ENCODE measurements at regions not wholly inside any gene's neighbourhood (a gene's known extent, or its start where the extent isn't known, plus 50 kb on each side); places are given as distances from the start of the nearest gene placed in this dataset.

- no CpG with 5 or more reads among the region's 5 CpGs for WGBS (ENCODE audit: extremely low coverage, insufficient read length, low lambda C conversion rate)
- no peak overlapping the region for H3K4ac ChIP-seq (ENCODE audit: low read depth, low read length)
- no peak overlapping the region for H3K56ac ChIP-seq (ENCODE audit: insufficient read length, low read depth, low read length)
- no peaks in the 10 kb centered on the region for H3K79me1 ChIP-seq (ENCODE audit: insufficient read depth, low read depth, low read length, poor library complexity, severe bottlenecking)
- no peaks in the 10 kb centered on the region for H3K79me2 ChIP-seq (ENCODE audit: insufficient read depth, low read length)
- H2BK15ac ChIP-seq (ENCODE audit: low read depth, low read length), result no peak overlapping the region
- no peak overlapping the region for H2BK12ac ChIP-seq (ENCODE audit: insufficient read length, low read depth, low read length)
- H4K5ac ChIP-seq (ENCODE audit: insufficient read length, low read depth, low read length), result no peak overlapping the region
- no peak overlapping the region for H3K14ac ChIP-seq (ENCODE audit: insufficient read depth, low read length)
- Mint-ChIP-seq H3K4me1 (no peaks in the 10 kb centered on the region), H3K27ac (no peak overlapping the region), H3K27me3 (ENCODE audit: low read depth) (no peaks in the 10 kb centered on the region; the same call in 1 of the 2 replicates), H3K9me3 (peaks cover 31 to 41% of the 10 kb centered on the region in 2 experiments), H3K4me3 (no peak overlapping the region), H3K36me3 (ENCODE audit: insufficient read depth in 1 of 3, low read depth in 3 of 3) (peaks cover 20 to 25% (median 20%) of the 10 kb centered on the region in 3 experiments)
- no peak overlapping the region for H2BK120ac ChIP-seq (ENCODE audit: low read depth, low read length, poor library complexity, severe bottlenecking)
- H3K27me3 ChIP-seq (ENCODE audit: insufficient read depth, low read length), result no peaks in the 10 kb centered on the region
- H3K23me2 ChIP-seq (ENCODE audit: insufficient read length, low read depth, low read length, poor library complexity, severe bottlenecking), result no peaks in the 10 kb centered on the region
- no peaks in the 10 kb centered on the region for H4K20me1 ChIP-seq (ENCODE audit: control insufficient read depth, insufficient read depth, insufficient read length)
- no peak overlapping the region for H4K91ac ChIP-seq (ENCODE audit: insufficient read length, low read depth, low read length)
- H2AK5ac ChIP-seq (ENCODE audit: insufficient read length, low read length), result no peak overlapping the region
- no peak overlapping the region for H2BK5ac ChIP-seq (ENCODE audit: insufficient read length, low read length)
- no peaks in the 10 kb centered on the region for H3K9me3 ChIP-seq (ENCODE audit: control insufficient read depth, low read depth, low read length)
- H3K27ac ChIP-seq (ENCODE audit: insufficient read length, low read depth, low read length), result no peak overlapping the region
- no peak overlapping the region for H3K23ac ChIP-seq (ENCODE audit: insufficient read length, low read depth, low read length)
- no peak overlapping the region for H3K18ac ChIP-seq (ENCODE audit: insufficient read length, low read depth, low read length)
- H3K4me1 ChIP-seq (ENCODE audit: insufficient read depth, low read length), result no peaks in the 10 kb centered on the region
- no peak overlapping the region for H2AFZ ChIP-seq (ENCODE audit: low read length)
- no peak overlapping the region for H3T11ph ChIP-seq (ENCODE audit: low read length)
- H2BK20ac ChIP-seq (ENCODE audit: low read depth, low read length, poor library complexity, severe bottlenecking), result no peak overlapping the region
- no peak overlapping the region for H3K4me2 ChIP-seq (ENCODE audit: insufficient read depth, insufficient read length, low read length)
- DNase-seq, result no peak
- H3K9ac ChIP-seq (ENCODE audit: extremely low read depth, insufficient read length, low read length), result no peak overlapping the region
- H4K8ac ChIP-seq (replicated peaks; ENCODE audit: insufficient read length, low read depth, low read length), result no peak overlapping the region
- TF ChIP-seq CTCF (conservative IDR thresholded peaks at IDR 0.05), result no peak
These were observed 504.3 kb upstream of the ZFP42 start for GRCh38 chr4:187491286-187491685.
